Midbrain (tissue), 1 donor: ENCODE measurements at regions not wholly inside any gene's neighbourhood (a gene's known extent, or its start where the extent isn't known, plus 50 kb on each side); places are given as distances from the start of the nearest gene placed in this dataset.
"Not testable (repeated sequence)": the region's sequence is repeated elsewhere in the genome, so short reads cannot be mapped to it uniquely, and the experiment has no call there.

Source experiments
- DNase-seq: peaks from one replicate; lab custom pipeline; 2025; lab: John Stamatoyannopoulos, UW

DNA sequence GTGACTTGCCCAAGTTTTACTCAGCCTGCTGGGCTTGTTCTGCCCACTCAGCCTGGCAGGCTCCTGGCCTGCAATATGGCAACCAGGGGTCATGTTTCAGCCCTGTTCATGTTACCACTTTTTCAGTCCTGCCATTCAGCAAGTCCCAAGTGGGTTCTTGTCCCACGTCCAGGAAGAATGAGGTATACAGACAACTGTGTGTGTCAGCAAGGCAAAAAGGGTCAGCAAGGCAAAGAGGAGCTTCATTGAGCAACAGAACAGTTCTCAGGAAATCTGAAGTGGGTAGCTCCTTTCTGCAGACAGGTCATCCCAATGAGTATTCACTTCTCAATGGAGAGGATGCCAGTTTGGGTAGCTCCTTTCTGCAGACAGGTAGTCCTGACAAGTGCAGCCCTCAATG is 1233.3 kb upstream of the B3GALT2 start:
- DNase-seq, result no peak

DNA sequence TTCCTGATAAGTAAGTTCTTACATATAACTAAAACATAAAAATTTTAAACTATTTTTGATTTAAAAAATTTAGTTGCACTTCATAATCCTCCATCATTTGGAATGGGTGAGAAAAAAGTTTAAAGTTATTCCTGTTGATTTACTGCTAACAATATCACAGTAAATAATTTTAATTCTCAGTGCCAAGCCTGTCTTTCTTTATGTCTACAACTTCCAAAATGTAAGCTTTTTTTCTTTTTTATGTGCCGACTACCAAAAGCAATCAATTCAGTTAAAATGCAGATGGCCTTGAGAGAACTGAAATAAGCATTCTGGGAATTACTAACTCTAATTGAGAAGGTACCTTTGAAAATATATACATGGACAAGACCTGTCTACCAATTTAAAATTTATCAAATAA is 1224.3 kb upstream of the B3GALT2 start:
- no peak for DNase-seq

DNA sequence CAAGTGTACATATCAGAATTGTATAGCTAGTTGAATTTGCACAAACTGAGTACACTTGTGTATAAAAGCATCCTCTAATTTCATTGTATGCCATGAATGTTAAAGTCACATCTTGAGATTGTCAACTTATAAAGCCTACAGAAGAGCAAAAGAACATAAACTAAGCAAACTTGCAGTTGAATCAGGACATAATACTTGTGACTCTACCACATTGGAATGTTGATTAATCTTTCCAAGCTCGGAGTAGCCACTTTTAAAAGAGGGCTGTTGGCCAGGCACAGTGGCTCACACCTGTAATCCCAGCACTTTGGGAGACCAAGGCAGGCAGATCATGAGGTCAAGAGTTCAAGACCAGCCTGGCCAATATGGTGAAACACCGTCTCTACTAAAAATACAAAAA is 1220.8 kb upstream of the B3GALT2 start:
- DNase-seq, result not testable (repeated sequence)

DNA sequence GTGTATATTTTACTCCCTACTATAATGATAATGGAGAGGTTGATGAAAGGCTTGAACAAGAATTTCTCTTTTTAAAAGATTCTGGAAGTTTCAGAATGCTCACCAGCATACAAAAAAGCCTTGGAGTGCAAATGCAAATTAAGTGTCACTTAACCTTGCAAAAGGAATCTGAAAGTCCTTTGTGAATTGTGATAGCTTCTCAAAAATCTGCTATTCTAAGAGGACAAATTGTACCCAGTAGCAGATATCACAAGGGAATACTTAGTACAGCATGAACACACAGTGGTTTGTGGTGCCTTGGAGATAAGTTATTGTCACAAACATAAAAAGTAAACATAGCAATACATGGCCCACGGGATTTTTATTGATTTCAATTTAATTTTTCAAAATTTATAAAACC is 1208.3 kb upstream of the B3GALT2 start:
- DNase-seq, result peak; percentile 38

DNA sequence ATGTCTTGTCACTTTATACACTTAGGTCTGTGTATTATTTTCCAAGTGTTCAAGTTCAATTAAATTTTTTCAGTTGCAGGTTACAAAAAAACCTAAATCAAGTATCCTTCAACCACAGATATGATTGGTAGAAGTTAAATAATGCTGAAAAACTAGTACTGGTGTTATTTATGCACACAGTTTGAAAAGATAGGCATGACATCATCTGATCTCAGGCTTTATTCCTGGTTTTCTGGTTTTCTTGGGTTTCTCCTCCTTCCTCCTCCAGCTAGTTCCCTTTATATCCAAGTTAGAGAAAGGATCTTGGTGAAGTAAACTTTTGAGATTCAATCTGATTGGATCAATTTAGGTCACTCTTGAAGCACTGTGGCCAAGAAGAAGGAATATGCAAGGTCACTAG is 1201.1 kb upstream of the B3GALT2 start:
- no peak for DNase-seq

DNA sequence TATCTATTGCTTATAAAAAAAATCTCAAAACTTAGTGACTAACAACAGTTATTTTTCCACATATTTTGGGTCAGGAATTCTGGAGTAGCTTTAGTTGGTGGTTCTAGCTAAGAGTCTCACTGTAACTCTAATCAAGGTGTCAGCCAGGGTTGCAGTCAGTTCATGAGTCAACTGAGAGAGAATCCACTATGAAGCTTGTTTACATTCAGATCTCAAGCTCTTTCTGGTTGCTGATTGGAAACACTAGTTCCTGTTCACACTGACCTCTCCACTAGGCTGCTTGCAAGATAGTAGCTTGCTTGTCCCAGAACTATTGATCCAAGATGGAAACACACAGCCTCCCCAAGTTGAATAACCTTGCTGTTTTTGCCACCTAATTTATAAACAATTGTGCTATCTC is 1192.1 kb upstream of the B3GALT2 start:
- DNase-seq, result no peak

DNA sequence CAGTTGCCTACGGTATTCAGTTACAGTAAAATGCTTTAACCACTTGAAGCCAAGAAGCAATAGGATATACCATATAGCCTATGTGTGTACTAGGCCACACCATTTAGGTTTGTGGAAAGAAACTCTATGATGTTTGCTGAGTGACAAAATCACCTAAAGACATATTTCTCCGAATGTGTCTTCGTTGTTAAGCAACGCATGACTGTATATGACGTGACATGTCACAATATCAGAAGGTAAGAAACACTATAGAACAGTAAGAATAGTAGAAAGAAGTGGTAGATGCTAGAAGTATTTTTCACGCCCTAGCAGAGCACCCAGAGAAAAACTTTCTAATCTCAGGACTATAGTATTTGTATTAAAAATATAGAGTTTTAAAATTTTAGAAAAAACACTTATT is 1188.2 kb upstream of the B3GALT2 start:
- DNase-seq, result no peak

DNA sequence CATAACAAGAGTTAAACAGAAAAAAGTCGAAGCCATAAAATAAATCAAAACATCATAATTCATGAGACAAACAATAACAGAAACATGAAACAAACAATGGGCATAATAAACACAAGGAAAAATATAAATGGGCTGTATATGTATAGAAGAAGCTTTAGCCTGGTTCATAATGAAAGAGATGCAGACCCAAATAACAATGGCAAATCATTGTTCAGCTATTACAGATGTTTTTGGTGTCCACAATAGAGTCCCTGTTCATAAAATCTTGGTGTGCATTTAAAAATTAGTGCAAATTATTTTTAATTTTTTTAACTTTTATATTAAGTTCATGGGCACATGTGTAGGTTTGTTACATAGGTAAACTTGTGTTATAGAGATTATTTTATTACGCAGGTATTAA is 1185.9 kb upstream of the B3GALT2 start:
- peak; percentile 26 for DNase-seq

DNA sequence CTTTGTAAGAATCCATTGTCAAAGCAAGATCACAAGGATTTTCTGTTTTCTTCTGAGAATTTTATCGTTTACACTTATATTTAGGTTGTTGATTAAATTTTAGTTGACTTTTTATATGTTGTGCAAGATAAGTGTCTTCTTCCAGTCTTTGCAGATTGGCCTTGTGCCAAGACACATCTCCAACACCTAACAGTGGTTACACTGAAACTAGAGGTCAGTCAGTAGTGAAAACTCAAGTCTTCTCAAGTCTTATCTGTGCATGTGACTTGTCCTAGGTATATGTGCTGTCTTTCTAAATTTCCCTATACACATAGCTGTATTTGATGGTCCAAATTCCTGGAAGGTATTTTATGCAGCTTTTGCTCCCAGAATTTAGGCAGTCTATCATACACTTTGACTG is 1183.2 kb upstream of the B3GALT2 start:
- DNase-seq, result no peak

DNA sequence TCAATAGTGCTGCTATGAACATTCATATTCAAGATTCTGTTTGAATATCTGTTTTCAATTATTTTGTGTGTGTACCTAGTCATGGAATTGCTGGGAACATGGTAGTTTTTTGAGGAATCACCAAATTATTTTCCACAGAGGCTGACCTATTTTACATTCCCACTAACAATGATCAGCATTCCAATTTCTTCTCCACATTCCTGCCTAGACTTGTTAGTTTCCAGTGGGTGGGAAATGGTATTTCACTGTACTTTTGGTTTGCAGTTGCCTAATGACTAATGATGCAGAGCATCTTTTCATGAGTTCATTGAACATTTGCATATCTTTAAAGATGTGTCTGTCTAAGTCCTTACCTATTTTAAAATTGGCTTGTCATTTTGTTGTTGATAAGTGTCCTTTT is 1182.6 kb upstream of the B3GALT2 start:
- DNase-seq, result no peak

DNA sequence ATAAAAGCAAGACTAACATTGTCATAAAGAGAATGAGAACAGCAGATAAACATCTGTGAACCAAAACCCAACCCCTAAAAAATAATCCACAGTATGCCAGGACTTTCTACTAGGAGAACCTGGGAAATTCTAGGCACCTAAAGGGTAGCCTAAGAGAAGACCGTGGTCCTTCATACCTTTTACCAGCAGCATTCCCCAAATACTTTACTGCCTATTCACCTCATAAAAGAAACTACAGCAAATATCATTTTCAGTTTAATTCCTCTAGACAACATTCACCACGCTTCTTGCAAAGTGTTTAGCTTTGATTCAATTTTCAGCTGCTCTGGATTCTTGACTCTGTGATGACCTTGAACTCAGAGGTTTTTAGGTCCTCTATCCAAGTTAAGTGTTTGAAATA is 1180.7 kb upstream of the B3GALT2 start:
- DNase-seq, result no peak

DNA sequence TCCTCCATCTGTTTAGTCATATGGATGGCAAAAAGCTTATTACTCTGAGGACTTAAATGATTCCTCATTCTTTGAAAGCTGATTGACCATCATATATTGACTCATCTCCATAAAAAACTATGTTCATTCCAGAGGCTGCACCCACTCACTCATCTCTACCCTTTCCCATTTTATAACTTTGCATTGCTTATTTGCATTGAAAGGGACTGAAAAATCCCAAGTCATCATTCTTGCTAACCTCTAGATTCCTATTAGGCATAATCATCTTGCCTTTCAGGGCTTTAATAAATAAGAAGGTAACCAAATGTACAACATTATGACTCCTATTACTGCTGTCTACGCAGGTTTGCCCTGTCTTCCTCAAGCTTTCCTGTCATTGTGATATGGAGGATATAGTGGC is 1180.3 kb upstream of the B3GALT2 start:
- no peak for DNase-seq

DNA sequence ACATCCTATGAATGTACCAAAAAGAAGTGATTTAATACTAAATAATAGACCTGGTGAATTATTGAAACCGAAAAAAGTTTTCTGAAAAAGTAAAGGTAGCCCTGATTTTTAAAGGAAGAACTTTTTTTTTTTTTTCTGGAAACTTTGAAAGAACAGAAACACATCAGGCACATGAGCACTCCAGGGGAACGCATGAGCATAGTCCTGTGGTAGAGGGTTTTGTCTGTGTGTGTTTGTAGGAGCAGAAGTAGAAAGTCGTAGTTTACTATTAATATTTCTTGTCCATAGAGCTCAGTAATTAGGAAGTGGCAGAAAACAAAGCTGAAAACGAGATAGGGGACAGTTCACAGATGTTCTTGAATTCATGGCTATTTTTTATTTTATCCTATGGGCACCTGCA is 1175.9 kb upstream of the B3GALT2 start:
- DNase-seq, result no peak

DNA sequence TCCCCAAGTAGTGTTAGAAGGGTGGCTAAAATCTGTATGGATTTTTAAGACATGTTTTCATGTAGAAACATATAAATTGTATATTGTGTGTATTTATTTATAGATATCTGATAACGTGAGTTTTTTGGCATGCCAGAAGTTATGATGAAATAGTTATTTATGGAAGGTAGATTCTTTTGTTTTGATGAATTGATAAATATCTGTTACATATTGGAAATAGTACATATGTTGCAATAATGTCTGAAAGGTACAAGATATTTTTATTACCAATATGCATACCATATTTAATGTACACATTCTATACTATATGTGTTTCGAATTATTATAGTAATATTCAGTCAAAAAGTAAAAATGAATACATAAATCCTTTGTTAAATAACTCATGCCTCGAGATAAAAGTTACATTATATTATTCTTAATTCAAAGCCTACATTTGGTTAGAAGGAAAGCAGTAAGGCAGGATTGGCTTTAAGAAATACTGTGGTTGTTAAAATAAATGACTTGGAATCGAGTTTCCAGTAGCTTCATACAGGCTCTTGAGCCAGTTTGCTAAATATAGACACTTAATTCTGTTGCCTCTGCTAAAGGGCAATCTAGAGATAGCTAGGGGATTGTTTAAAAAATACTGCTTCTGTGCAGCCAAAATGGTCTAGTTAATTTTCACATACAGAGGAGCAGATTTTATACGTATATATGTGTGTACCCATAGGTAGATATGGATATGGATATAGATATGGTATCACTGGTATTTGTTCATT is 1175.1 kb upstream of the B3GALT2 start:
- no peak for DNase-seq

DNA sequence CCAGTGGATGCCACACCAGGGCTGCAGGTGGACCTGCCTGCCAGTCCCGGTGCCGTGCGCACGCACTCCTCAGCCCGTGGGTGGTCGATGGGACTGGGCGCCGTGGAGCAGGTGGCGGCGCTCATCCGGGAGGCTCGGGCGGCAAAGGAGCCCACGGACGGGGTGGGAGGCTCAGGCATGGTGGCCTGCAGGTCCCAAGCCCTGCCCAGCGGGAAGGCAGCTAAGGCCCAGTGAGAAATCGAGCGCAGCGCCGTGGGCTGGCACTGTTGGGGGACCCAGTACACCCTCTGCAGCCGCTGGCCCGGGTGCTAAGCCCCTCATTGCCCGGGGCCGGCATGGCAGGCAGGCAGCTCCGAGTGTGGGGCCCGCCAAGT is 1171.8 kb upstream of the B3GALT2 start:
- no peak for DNase-seq

DNA sequence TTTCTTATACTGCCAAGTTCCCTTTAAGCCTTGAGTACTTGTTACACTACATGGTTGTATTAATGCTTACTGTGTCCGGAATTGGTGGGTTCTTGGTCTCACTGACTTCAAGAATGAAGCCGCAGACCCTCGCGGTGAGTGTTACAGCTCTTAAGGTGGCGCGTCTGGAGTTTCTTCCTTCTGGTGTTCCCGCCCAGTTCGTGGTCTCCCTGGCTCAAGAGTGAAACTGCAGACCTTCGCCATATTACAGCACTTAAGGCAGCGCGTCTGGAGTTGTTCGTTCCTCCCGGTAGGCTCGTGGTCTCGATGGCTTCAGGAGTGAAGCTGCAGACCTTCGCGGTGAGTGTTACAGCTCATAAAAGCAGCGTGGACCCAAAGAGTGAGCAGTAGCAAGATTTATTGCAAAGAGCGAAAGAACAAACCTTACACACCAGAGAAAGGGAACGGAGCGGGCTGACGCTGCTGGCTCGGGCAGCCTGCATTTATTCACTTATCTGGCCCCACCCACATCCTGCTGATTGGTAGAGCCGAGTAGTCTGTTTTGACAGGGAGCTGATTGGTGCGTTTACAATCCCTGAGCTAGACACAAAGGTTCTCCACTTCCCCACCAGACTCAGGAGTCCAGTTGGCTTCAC is 1171.3 kb upstream of the B3GALT2 start:
- not testable (repeated sequence) for DNase-seq

DNA sequence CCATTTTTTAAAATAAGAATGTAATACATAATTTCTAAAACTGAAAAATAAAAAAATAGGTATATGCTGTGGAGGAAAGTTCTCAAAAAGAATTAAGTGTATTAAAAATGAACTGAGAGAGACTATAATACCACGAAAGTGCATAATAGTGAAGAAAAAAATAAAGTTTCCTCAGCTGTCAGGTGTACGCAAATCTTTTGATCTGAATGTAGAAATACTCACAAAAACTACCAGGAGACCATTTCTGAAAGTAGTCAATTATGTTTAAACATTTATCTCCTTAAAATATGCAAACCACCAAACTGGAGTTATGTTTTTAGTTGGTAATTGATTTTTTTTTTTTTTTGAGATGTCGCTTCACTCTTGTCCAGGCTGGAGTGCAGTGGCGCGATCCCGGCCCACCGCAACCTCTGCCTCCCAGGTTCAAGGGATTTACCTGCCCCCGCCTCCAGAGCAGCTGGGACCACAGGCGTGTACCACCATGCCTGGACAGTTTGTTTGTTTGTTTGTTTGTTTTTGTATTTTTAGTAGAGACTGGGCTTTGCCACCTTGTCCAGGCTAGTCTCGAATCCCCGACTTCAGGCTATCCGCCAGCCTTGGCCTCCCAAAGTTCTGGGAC is 1169.2 kb upstream of the B3GALT2 start:
- DNase-seq, result no peak

DNA sequence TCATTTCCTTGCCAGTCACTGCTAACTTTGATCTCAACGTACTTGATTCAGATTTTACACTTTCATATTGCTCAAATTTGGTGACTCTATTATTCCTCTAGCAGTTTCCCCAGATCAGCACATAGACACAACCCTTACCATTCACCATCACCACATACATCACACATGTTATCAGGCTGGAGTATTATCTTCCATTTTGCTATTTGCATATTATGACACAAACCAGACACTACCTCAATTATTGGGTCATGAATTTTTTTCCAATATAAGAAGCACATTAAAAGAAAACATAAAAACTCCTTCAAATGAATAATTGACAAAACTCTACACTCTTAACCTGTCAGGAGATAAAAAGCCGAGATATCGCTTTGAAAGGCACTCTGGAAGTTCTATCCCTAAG is 1166.7 kb upstream of the B3GALT2 start:
- DNase-seq, result no peak

DNA sequence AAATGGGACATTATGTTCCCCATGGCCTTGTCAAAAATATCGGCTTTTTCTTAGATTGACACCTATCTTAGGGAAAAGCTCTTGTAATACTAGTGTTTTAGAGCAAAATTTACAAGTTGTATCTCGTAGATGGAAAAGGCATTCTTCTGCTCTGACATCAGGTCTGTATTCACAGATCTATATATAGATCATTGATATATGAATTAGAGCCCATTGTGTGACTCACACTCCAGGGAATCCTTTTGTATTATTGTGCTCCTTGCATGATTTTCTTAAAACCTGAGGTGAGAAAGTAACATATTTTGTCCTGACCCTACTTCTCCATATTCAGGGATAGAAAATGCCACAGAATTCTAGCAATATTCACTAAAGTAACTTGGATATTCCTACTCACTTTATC is 1160.8 kb upstream of the B3GALT2 start:
- DNase-seq, result no peak

DNA sequence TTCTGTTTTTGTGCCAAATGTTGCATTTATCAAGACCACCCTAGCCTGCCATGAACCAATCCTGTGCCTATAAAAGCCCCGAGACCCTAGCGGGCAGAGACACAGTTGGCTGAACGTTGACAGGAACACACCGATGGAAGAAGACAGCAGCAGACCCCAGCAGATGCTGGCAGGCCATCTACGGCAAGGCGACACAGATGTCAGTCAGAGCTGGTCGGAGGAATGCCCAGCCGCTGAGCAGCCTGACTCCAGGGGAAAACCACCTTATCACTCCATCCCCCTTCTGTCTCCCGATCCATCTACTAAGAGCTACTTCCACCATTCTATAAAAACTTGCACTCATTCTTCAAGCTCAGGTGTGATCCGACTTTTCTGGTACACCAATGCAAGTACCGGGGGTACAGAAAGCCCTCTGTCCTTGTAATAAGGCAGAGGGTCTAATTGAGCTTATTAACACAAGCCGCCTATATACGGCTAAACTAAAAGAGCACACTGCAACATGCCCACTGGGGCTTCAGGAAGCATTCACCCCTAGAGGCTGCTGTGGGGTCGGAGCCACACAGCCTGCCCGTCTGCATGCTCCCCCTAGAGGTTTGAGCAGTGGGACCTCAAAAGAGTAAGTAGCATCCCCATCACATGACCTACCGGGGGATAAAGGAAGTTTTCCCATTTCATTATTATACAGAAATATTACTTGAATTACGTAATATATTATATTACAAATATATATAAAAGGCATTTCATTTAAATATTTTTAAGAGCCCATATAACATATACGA is 1156.3 kb upstream of the B3GALT2 start:
- no peak for DNase-seq

DNA sequence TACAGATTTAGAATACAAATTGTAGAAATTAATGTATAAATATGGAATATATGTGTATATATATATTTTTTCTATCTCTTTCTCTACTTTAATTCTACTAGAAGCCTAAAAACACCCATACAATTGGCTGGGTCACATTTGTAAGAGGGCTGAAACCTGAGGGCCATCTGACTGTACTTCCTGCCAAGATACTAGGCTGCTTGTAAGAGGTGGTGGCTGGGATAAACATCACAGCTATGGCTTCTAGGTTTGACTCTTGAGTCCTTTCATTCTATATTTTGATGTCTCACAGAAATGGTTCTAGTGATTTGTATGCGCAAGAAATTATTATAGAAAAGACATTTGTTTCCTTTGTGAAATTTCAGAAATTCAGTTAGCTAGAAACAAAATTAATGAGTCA is 1155.2 kb upstream of the B3GALT2 start:
- DNase-seq, result no peak

DNA sequence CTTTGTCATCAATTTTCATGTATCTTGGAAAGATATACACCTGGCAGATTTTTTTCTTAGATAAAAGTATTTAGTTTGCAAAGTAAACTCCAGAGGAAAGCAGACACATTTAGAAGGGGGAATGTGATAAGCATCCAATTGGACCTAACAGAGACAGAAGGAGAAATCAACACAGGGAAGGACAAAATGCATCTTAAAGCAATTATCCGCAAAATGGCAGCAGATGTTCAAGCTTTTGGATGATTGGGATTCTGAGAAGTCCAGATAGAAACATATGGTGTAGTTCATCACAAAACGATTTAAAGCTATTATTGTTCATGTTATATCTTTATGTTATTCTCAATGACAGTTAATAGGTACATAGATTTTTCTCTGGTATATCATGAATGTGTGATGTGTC is 1153.1 kb upstream of the B3GALT2 start:
- DNase-seq, result no peak
